ENCODE measurements at regions not wholly inside any gene's neighbourhood (a gene's known extent, or its start where the extent isn't known, plus 50 kb on each side); places are given as distances from the start of the nearest gene placed in this dataset.

DNA sequence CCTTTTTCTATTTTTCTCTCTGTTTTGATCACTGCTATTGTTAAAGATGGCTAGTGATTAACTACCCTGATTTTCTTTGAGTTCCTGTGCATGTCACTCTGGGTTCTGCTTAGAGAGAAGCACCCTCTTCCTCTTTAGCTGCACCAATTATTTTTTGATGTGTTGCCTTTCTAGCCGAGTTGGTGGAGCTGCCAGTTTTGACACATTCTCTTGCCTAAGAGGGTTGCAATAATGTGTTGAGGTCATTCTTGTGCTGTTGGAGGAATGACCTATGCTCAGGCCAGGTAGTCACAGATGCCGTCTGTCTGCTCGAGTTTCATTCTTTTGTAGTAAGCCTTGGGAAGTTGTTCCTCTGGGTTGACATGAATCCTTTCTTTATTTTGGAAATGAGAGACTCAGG lies 84.6 kb upstream of the DPH6 start:
- Histone ChIP-seq H2BK12ac (ENCODE audit: insufficient read length, low read depth, low read length) (no peak overlapping the region), H2BK20ac (ENCODE audit: low read depth, low read length, poor library complexity, severe bottlenecking) (no peak overlapping the region), H2AFZ (ENCODE audit: low read length) (no peak overlapping the region)

More for the DNA sequence above, 84.6 kb upstream of the DPH6 start:
- Histone ChIP-seq H3K23me2 (ENCODE audit: insufficient read length, low read depth, low read length, poor library complexity, severe bottlenecking) (no peaks in the 10 kb centered on the region), H3K4ac (ENCODE audit: low read depth, low read length) (no peak overlapping the region), H3K4me2 (ENCODE audit: insufficient read depth, insufficient read length, low read length) (no peak overlapping the region), H4K8ac (replicated peaks; ENCODE audit: insufficient read length, low read depth, low read length) (no peak overlapping the region), H3K4me1 (ENCODE audit: insufficient read depth, low read length) (0 out of 2 replicates have a peak, but pooled peaks cover 2% of the 10 kb centered on the region), H3T11ph (ENCODE audit: low read length) (no peak overlapping the region), H2BK5ac (ENCODE audit: insufficient read length, low read length) (no peak overlapping the region), H3K79me1 (ENCODE audit: insufficient read depth, low read depth, low read length, poor library complexity, severe bottlenecking) (no peaks in the 10 kb centered on the region), H3K14ac (ENCODE audit: insufficient read depth, low read length) (no peak overlapping the region), H2BK15ac (ENCODE audit: low read depth, low read length) (no peak overlapping the region), H4K91ac (ENCODE audit: insufficient read length, low read depth, low read length) (no peak overlapping the region), H3K56ac (ENCODE audit: insufficient read length, low read depth, low read length) (no peak overlapping the region), H3K23ac (ENCODE audit: insufficient read length, low read depth, low read length) (no peak overlapping the region), H3K27ac (ENCODE audit: insufficient read length, low read depth, low read length) (no peak overlapping the region), H3K27me3 (ENCODE audit: insufficient read depth, low read length) (no peaks in the 10 kb centered on the region), H4K5ac (ENCODE audit: insufficient read length, low read depth, low read length) (no peak overlapping the region), H4K20me1 (ENCODE audit: control insufficient read depth, insufficient read depth, insufficient read length) (no peaks in the 10 kb centered on the region), H2BK120ac (ENCODE audit: low read depth, low read length, poor library complexity, severe bottlenecking) (no peak overlapping the region), H3K9me3 (ENCODE audit: control insufficient read depth, low read depth, low read length) (no peaks in the 10 kb centered on the region), H3K18ac (ENCODE audit: insufficient read length, low read depth, low read length) (no peak overlapping the region), H3K9ac (ENCODE audit: extremely low read depth, insufficient read length, low read length) (no peak overlapping the region), H2AK5ac (ENCODE audit: insufficient read length, low read length) (no peak overlapping the region), H3K79me2 (ENCODE audit: insufficient read depth, low read length) (no peaks in the 10 kb centered on the region)
- no peak overlapping the region for H3K4me3 Mint-ChIP-seq
- H3K27ac Mint-ChIP-seq, result peak overlapping the region in 1 of 3 experiments; percentile 15; a peak in 1 of 7 replicates
- H3K4me1 Mint-ChIP-seq, result peaks cover 18 to 23% of the 10 kb centered on the region in 2 experiments
- no peaks in the 10 kb centered on the region for H3K9me3 Mint-ChIP-seq
- H3K27me3 Mint-ChIP-seq (ENCODE audit: low read depth), result no peaks in the 10 kb centered on the region
- no peak for DNase-seq
- no CpG with 5 or more reads among the region's 3 CpGs for WGBS (ENCODE audit: extremely low coverage, insufficient read length, low lambda C conversion rate)
- H3K36me3 Mint-ChIP-seq (ENCODE audit: insufficient read depth in 1 of 3, low read depth in 3 of 3), result no peaks in the 10 kb centered on the region
- TF ChIP-seq, protein P1, sequence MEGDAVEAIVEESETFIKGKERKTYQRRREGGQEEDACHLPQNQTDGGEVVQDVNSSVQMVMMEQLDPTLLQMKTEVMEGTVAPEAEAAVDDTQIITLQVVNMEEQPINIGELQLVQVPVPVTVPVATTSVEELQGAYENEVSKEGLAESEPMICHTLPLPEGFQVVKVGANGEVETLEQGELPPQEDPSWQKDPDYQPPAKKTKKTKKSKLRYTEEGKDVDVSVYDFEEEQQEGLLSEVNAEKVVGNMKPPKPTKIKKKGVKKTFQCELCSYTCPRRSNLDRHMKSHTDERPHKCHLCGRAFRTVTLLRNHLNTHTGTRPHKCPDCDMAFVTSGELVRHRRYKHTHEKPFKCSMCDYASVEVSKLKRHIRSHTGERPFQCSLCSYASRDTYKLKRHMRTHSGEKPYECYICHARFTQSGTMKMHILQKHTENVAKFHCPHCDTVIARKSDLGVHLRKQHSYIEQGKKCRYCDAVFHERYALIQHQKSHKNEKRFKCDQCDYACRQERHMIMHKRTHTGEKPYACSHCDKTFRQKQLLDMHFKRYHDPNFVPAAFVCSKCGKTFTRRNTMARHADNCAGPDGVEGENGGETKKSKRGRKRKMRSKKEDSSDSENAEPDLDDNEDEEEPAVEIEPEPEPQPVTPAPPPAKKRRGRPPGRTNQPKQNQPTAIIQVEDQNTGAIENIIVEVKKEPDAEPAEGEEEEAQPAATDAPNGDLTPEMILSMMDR (conservative IDR thresholded peaks at IDR 0.05), result no peak

Data from H9 (cell line).